B cell (primary cell): ENCODE measurements at regions not wholly inside any gene's neighbourhood (a gene's known extent, or its start where the extent isn't known, plus 50 kb on each side); places are given as distances from the start of the nearest gene placed in this dataset.
"Not testable (repeated sequence)": the region's sequence is repeated elsewhere in the genome, so short reads cannot be mapped to it uniquely, and the experiment has no call there.

Experiments used
- ATAC-seq: fragments of 200-7000 bp; cut with Tn5 transposase; one replicate; pipeline ENCODE4 v1.10.0; 2021; ENCODE audit warnings: low read depth, mild to moderate bottlenecking, moderate number of reproducible peaks, moderate library complexity
- CTCF ChIA-PET: fragments of 350-600 bp; sonication (Branson Sonifier 250); formaldehyde crosslinking; loops from one replicate; lab custom pipeline; 2021; ENCODE audit warnings: antibody characterized with exemption, inconsistent platforms; lab: Charles Lee
- POLR2A ChIA-PET: fragments of 350-600 bp; sonication (Branson Sonifier 250); formaldehyde crosslinking; loops from one replicate; lab custom pipeline; 2021; ENCODE audit warnings: antibody characterized with exemption; lab: Charles Lee
- DNase-seq: peaks from one replicate; pipeline ENCODE4 v3.0.0; 2013
- H2AFZ ChIP-seq: 2 replicates; pipeline ENCODE4 v1.6.1; 2012; ENCODE audit warnings: mild to moderate bottlenecking, low read depth, low read length; ENCODE audit not compliant: insufficient read depth, poor library complexity, severe bottlenecking
- H3K27ac ChIP-seq, 2 donors: 1 replicate in 1 of 2; 2 replicates in 1 of 2; pipeline ENCODE4 v1.5.1; 2012 to 2013; ENCODE audit warnings: low read length in 2 of 2, mild to moderate bottlenecking in 2 of 2, moderate library complexity in 1 of 2
- H3K27me3 ChIP-seq, 4 experiments: fragments of 200-600 bp in 1 of 4; sonication (generic) in 1 of 4; replicated peaks in 1 of 4; 1 replicate in 2 of 4; 2 replicates in 2 of 4; pipeline versions ENCODE4 v1.6.1 to v1.7.0; 2013 to 2016; ENCODE audit warnings: low read length in 3 of 4, mild to moderate bottlenecking in 2 of 4, mixed read lengths in 1 of 4, moderate library complexity in 1 of 4; ENCODE audit not compliant: insufficient read depth in 4 of 4, control insufficient read depth in 3 of 4; ENCODE audit errors: control extremely low read depth in 1 of 4
- H3K36me3 ChIP-seq, 2 experiments: replicated peaks in 1 of 2; 1 replicate in 1 of 2; 2 replicates in 1 of 2; pipeline versions ENCODE4 v1.6.1 to v1.7.1; 2013; ENCODE audit warnings: low read length in 1 of 2; ENCODE audit not compliant: insufficient read depth in 2 of 2, control insufficient read depth in 1 of 2; ENCODE audit errors: control extremely low read depth in 1 of 2, extremely low read depth in 1 of 2
- H3K4me1 ChIP-seq, 2 donors: fragments of 200-600 bp in 1 of 2; sonication (generic) in 1 of 2; 1 replicate in 1 of 2; 2 replicates in 1 of 2; pipeline versions ENCODE4 v1.5.1 to v1.6.1; 2013 to 2017; ENCODE audit warnings: low read length in 2 of 2; ENCODE audit not compliant: control insufficient read depth in 2 of 2, insufficient read depth in 2 of 2
- H3K4me2 ChIP-seq: replicated peaks from 2 replicates; pipeline ENCODE3; 2012; ENCODE audit warnings: mild to moderate bottlenecking, low read depth, low read length; ENCODE audit not compliant: poor library complexity, severe bottlenecking
- H3K4me3 ChIP-seq, 5 experiments: fragments of 200-600 bp in 1 of 5; sonication (generic) in 1 of 5; 1 replicate in 3 of 5; 2 replicates in 2 of 5; pipeline versions ENCODE4 v1.5.1 to v1.7.0; 2011 to 2016; ENCODE audit warnings: low read length in 4 of 5, mild to moderate bottlenecking in 4 of 5, low read depth in 2 of 5, control low read depth in 1 of 5, moderate library complexity in 1 of 5; ENCODE audit not compliant: insufficient read depth in 1 of 5; ENCODE audit errors: control extremely low read depth in 1 of 5, extremely low read depth in 1 of 5
- H3K79me2 ChIP-seq: fragments of 200-600 bp; sonication (generic); one replicate; pipeline ENCODE4 v1.6.0; 2016; ENCODE audit warnings: low read length; ENCODE audit not compliant: control insufficient read depth, insufficient read depth
- H3K9ac ChIP-seq: fragments of 200-600 bp; sonication (generic); 2 replicates; pipeline ENCODE4 v1.6.1; 2017; ENCODE audit warnings: mild to moderate bottlenecking, low read length, moderate library complexity
- H3K9me3 ChIP-seq, 3 donors: one replicate each; pipeline versions ENCODE4 v1.6.1 to v1.7.1; 2013; ENCODE audit warnings: low read length in 2 of 3; ENCODE audit not compliant: control insufficient read depth in 2 of 3, insufficient read depth in 1 of 3; ENCODE audit errors: control extremely low read depth in 1 of 3
- H4K20me1 ChIP-seq: 2 replicates; pipeline ENCODE4 v1.6.0; 2012; ENCODE audit warnings: mild to moderate bottlenecking, low read length; ENCODE audit not compliant: insufficient read depth, control insufficient read depth, poor library complexity, severe bottlenecking
- H3K27ac Mint-ChIP-seq: one replicate; pipeline ENCODE4 v1.8.0; 2021; ENCODE audit warnings: mixed read lengths
- H3K27me3 Mint-ChIP-seq: one replicate; pipeline ENCODE4 v1.8.0; 2021; ENCODE audit warnings: mixed read lengths
- H3K4me1 Mint-ChIP-seq: one replicate; pipeline ENCODE4 v1.8.0; 2021; ENCODE audit warnings: mixed read lengths
- H3K4me3 Mint-ChIP-seq: one replicate; pipeline ENCODE4 v1.8.0; 2021; ENCODE audit warnings: mixed read lengths
- H3K9me3 Mint-ChIP-seq: one replicate; pipeline ENCODE4 v1.8.0; 2022; ENCODE audit warnings: mixed read lengths; ENCODE audit not compliant: insufficient read depth
- EZH2 ChIP-seq: IDR thresholded peaks from 2 replicates; pipeline ENCODE4 v1.6.1; 2012; ENCODE audit warnings: borderline replicate concordance, low read depth, mild to moderate bottlenecking, moderate library complexity, low read length; ENCODE audit not compliant: insufficient read depth, poor library complexity, severe bottlenecking
- whole genome bisulfite sequencing: methylation state at CpG from one replicate; pipeline ENCODE4 v1.1.5; 2013; ENCODE audit warnings: missing lambda C conversion rate; ENCODE audit not compliant: insufficient coverage; 5-methylcytosine and 5-hydroxymethylcytosine counted together
- intact Hi-C: fragments of 100-400 bp; cut with micrococcal nuclease; formaldehyde crosslinking; loops from one replicate; pipeline ENCODE4 v1.10.0; 2022
- TF ChIP-seq, protein P1 (sequence below): fragments of 200-600 bp; IDR thresholded peaks from one replicate; pipeline ENCODE4 v1.8.0; 2022; ENCODE audit warnings: antibody characterized with exemption, mild to moderate bottlenecking

GRCh38 chr15:22243440-22244130 lies 163.3 kb downstream of the OR4M2 start:
- Mint-ChIP-seq H3K9me3 (no peaks in the 10 kb centered on the region), H3K4me1 (no peaks in the 10 kb centered on the region), H3K27me3 (peaks cover 16% of the 10 kb centered on the region), H3K4me3 (no peak overlapping the region), H3K27ac (no peak overlapping the region)
- ChIA-PET POLR2A (no interaction called here), CTCF (no interaction called here)
- no peaks in the 10 kb centered on the region for H3K79me2 ChIP-seq
- no peak overlapping the region for H3K4me2 ChIP-seq
- intact Hi-C loops: no loop called here
- no peak overlapping the region for H3K9ac ChIP-seq
- no peak overlapping the region for H2AFZ ChIP-seq
- ATAC-seq (no peak), DNase-seq (no peak)
- TF ChIP-seq EZH2: no peak
- TF ChIP-seq, protein P1, sequence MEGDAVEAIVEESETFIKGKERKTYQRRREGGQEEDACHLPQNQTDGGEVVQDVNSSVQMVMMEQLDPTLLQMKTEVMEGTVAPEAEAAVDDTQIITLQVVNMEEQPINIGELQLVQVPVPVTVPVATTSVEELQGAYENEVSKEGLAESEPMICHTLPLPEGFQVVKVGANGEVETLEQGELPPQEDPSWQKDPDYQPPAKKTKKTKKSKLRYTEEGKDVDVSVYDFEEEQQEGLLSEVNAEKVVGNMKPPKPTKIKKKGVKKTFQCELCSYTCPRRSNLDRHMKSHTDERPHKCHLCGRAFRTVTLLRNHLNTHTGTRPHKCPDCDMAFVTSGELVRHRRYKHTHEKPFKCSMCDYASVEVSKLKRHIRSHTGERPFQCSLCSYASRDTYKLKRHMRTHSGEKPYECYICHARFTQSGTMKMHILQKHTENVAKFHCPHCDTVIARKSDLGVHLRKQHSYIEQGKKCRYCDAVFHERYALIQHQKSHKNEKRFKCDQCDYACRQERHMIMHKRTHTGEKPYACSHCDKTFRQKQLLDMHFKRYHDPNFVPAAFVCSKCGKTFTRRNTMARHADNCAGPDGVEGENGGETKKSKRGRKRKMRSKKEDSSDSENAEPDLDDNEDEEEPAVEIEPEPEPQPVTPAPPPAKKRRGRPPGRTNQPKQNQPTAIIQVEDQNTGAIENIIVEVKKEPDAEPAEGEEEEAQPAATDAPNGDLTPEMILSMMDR: no peak
- no peak overlapping the region for H3K4me3 ChIP-seq
- H3K27me3 ChIP-seq: peaks cover 0 to 2% (median 0%) of the 10 kb centered on the region in 4 experiments
- no peak overlapping the region for H3K27ac ChIP-seq
- no peaks in the 10 kb centered on the region for H4K20me1 ChIP-seq
- peaks cover 0 to 4% (median 0%) of the 10 kb centered on the region in 3 donors for H3K9me3 ChIP-seq
- H3K4me1 ChIP-seq: peaks cover 4 to 14% of the 10 kb centered on the region in 2 donors
- WGBS: 91% methylated on average over 7 of the region's 8 CpGs
- no peaks in the 10 kb centered on the region for H3K36me3 ChIP-seq

- Mint-ChIP-seq H3K27me3 (peaks cover 17% of the 10 kb centered on the region), H3K4me1 (peaks cover 24% of the 10 kb centered on the region)
- H2AFZ ChIP-seq, POLR2A ChIA-PET, ATAC-seq, H3K9me3 Mint-ChIP-seq, H3K27ac Mint-ChIP-seq, CTCF ChIA-PET, H3K36me3 ChIP-seq, H3K9ac ChIP-seq, H3K4me3 Mint-ChIP-seq, H4K20me1 ChIP-seq, H3K4me2 ChIP-seq, DNase-seq, H3K27ac ChIP-seq, H3K4me3 ChIP-seq, H3K79me2 ChIP-seq, intact Hi-C loops: not testable (repeated sequence)
- Histone ChIP-seq H3K9me3 (peaks cover 0 to 16% (median 0%) of the 10 kb centered on the region in 3 donors), H3K27me3 (peaks cover 0 to 15% (median 0%) of the 10 kb centered on the region in 4 experiments), H3K4me1 (peaks cover 35 to 42% of the 10 kb centered on the region in 2 donors)
- 100% methylated on average over 3 of the region's 7 CpGs for WGBS
Measured at GRCh38 chr15:22249511-22249910, 169.2 kb downstream of the OR4M2 start.

DNA sequence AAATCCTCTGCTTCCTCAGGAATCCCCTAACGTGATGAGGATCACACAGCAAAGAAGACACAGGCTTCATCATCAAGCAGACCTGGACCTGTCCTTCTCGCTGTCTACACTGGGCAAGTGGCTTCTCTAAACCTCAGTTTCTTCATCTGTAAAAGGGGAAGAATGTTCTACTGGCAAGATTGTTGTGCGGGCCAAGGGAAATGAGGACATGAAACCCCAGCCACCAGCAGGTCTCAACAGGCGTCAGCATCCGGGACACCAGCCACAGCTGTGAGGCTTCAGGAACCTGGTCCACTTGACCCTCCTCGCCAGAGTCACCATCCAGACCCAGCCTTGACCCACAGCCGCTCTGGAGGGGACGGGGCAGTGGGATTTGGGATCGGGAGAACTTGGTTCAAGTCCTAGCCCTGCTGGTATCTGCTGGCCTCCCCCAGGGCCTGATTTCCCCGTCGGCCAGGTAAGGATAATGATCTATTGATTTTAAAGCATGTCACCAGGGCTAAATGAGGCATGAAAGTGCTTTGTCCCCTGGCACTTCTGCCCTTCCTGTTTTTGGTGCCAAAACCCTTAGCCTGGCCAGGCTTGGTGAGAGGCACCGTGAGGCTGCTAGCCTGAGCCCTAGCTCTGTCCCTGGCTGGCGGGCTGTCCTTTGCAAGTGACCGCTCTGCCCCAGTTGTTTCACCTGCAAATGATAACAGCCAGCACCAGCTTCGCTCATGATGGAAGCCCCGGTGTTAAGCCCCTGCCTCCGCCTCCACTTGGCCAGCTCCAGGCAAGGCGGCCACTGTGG lies 170.4 kb downstream of the OR4M2 start:
- ATAC-seq, H3K27ac ChIP-seq, H4K20me1 ChIP-seq, H2AFZ ChIP-seq, CTCF ChIA-PET, H3K79me2 ChIP-seq, intact Hi-C loops, H3K27ac Mint-ChIP-seq, H3K9ac ChIP-seq, POLR2A ChIA-PET, H3K4me3 ChIP-seq, H3K9me3 Mint-ChIP-seq, H3K4me3 Mint-ChIP-seq, H3K36me3 ChIP-seq, DNase-seq: not testable (repeated sequence)
- Histone ChIP-seq H3K27me3 (peaks cover 0 to 15% (median 2%) of the 10 kb centered on the region in 4 experiments), H3K4me1 (peaks cover 36 to 47% of the 10 kb centered on the region in 2 donors), H3K4me2 (peak overlapping the region; percentile 18), H3K9me3 (peaks cover 0 to 19% (median 0%) of the 10 kb centered on the region in 3 donors)
- Mint-ChIP-seq H3K4me1 (peaks cover 28% of the 10 kb centered on the region), H3K27me3 (peaks cover 17% of the 10 kb centered on the region)
- WGBS: 62% methylated on average over 17 of the region's 18 CpGs
